Astrocyte of the spinal cord (primary cell): ENCODE measurements at regions not wholly inside any gene's neighbourhood (a gene's known extent, or its start where the extent isn't known, plus 50 kb on each side); places are given as distances from the start of the nearest gene placed in this dataset.
A peak's percentile ranks its signal among the peaks of the same experiment; 100 is the strongest.

ENCODE experiments used
- DNase-seq: peaks from one replicate; pipeline ENCODE4 v3.0.0; 2011; ENCODE audit warnings: low read depth, low spot score
- H3K4me3 ChIP-seq: 2 replicates; pipeline ENCODE4 v1.5.1; 2011; ENCODE audit warnings: low read depth, mild to moderate bottlenecking, low read length, moderate library complexity
- CTCF ChIP-seq: IDR thresholded peaks from 2 replicates; pipeline ENCODE4 v1.5.1; 2012; ENCODE audit warnings: low read depth, mild to moderate bottlenecking, low read length, inconsistent platforms
- in situ Hi-C: cut with HindIII; loops from 2 replicates; pipeline ENCODE4 v1.10.0; 2017; ENCODE audit warnings: low sequenced_read_pairs

- no peak for TF ChIP-seq CTCF
- in situ Hi-C loops, result no loop called here
- no peak overlapping the region for H3K4me3 ChIP-seq
- DNase-seq, result no peak
Measured at GRCh38 chr9:29741169-29741568, 2167.9 kb upstream of the C9orf72 start.

GRCh38 chr9:29750062-29750461 is 2176.8 kb upstream of the C9orf72 start:
- TF ChIP-seq CTCF, result no peak
- in situ Hi-C loops, result no loop called here
- H3K4me3 ChIP-seq, result no peak overlapping the region
- DNase-seq, result peak; percentile 66

GRCh38 chr9:29751226-29751625 is 2177.9 kb upstream of the C9orf72 start:
- DNase-seq, result no peak
- in situ Hi-C loops, result no loop called here
- no peak for TF ChIP-seq CTCF
- H3K4me3 ChIP-seq, result no peak overlapping the region

GRCh38 chr9:29753638-29754037 is 2180.4 kb upstream of the C9orf72 start:
- DNase-seq, result no peak
- H3K4me3 ChIP-seq, result no peak overlapping the region
- in situ Hi-C loops, result no loop called here
- TF ChIP-seq CTCF, result no peak

- H3K4me3 ChIP-seq, result no peak overlapping the region
- no peak for DNase-seq
- TF ChIP-seq CTCF, result no peak
- in situ Hi-C loops, result no loop called here
Measured at GRCh38 chr9:29769019-29769418, 2195.7 kb upstream of the C9orf72 start.

- no peak for DNase-seq
- no peak for TF ChIP-seq CTCF
- no peak overlapping the region for H3K4me3 ChIP-seq
- in situ Hi-C loops, result no loop called here
Measured at GRCh38 chr9:29773676-29774075, 2200.4 kb upstream of the C9orf72 start.

GRCh38 chr9:29775491-29775890 is 2202.2 kb upstream of the C9orf72 start:
- H3K4me3 ChIP-seq, result no peak overlapping the region
- in situ Hi-C loops, result no loop called here
- TF ChIP-seq CTCF, result no peak
- DNase-seq, result no peak
